H9 (cell line): ENCODE measurements at regions not wholly inside any gene's neighbourhood (a gene's known extent, or its start where the extent isn't known, plus 50 kb on each side); places are given as distances from the start of the nearest gene placed in this dataset.

ENCODE experiments used
- DNase-seq: peaks from one replicate; pipeline ENCODE4 v3.0.0-alpha.2; 2017
- H2AFZ ChIP-seq: one replicate; pipeline ENCODE4 v1.6.1; 2013; ENCODE audit warnings: mild to moderate bottlenecking, low read length, control low read depth, moderate library complexity
- H2AK5ac ChIP-seq: 2 replicates; pipeline ENCODE4 v1.6.1; 2013; ENCODE audit warnings: low read length, control low read depth, mixed read lengths; ENCODE audit not compliant: insufficient read length
- H2BK120ac ChIP-seq: one replicate; pipeline ENCODE4 v1.6.1; 2013; ENCODE audit warnings: low read depth, mild to moderate bottlenecking, low read length, control low read depth, inconsistent platforms; ENCODE audit not compliant: poor library complexity, severe bottlenecking
- H2BK12ac ChIP-seq: 2 replicates; pipeline ENCODE4 v1.6.1; 2013; ENCODE audit warnings: low read length, control low read depth, mixed read lengths, low read depth; ENCODE audit not compliant: insufficient read length
- H2BK15ac ChIP-seq: 2 replicates; pipeline ENCODE4 v1.6.1; 2013; ENCODE audit warnings: low read depth, low read length, control low read depth
- H2BK20ac ChIP-seq: one replicate; pipeline ENCODE4 v1.6.1; 2013; ENCODE audit warnings: low read depth, mild to moderate bottlenecking, low read length, control low read depth, inconsistent platforms; ENCODE audit not compliant: poor library complexity, severe bottlenecking
- H2BK5ac ChIP-seq: 2 replicates; pipeline ENCODE4 v1.6.1; 2013; ENCODE audit warnings: low read length, control low read depth, mixed read lengths; ENCODE audit not compliant: insufficient read length
- H3K14ac ChIP-seq: 2 replicates; pipeline ENCODE4 v1.6.1; 2013; ENCODE audit warnings: low read length, control low read depth; ENCODE audit not compliant: insufficient read depth
- H3K18ac ChIP-seq: 2 replicates; pipeline ENCODE4 v1.6.1; 2013; ENCODE audit warnings: low read depth, mild to moderate bottlenecking, mixed read lengths, low read length, control low read depth; ENCODE audit not compliant: insufficient read length
- H3K23ac ChIP-seq: 2 replicates; pipeline ENCODE4 v1.6.1; 2013; ENCODE audit warnings: low read length, control low read depth, mixed read lengths, low read depth; ENCODE audit not compliant: insufficient read length
- H3K23me2 ChIP-seq: 2 replicates; pipeline ENCODE4 v1.6.1; 2013; ENCODE audit warnings: low read depth, mild to moderate bottlenecking, mixed read lengths, low read length, control low read depth; ENCODE audit not compliant: insufficient read length, poor library complexity, severe bottlenecking
- H3K27ac ChIP-seq: 2 replicates; pipeline ENCODE4 v1.5.1; 2013; ENCODE audit warnings: low read length, control low read depth, mixed read lengths, low read depth; ENCODE audit not compliant: insufficient read length
- H3K27me3 ChIP-seq: 2 replicates; pipeline ENCODE4 v1.6.1; 2013; ENCODE audit warnings: low read length, control low read depth, inconsistent platforms; ENCODE audit not compliant: insufficient read depth
- H3K4ac ChIP-seq: 2 replicates; pipeline ENCODE4 v1.6.1; 2013; ENCODE audit warnings: low read depth, mild to moderate bottlenecking, control low read depth, inconsistent platforms, low read length, moderate library complexity
- H3K4me1 ChIP-seq: 2 replicates; pipeline ENCODE4 v1.6.1; 2013; ENCODE audit warnings: low read length, control low read depth, inconsistent platforms; ENCODE audit not compliant: insufficient read depth
- H3K4me2 ChIP-seq: 2 replicates; pipeline ENCODE4 v1.6.1; 2013; ENCODE audit warnings: low read length, control low read depth, mixed read lengths; ENCODE audit not compliant: insufficient read length, insufficient read depth
- H3K56ac ChIP-seq: 2 replicates; pipeline ENCODE4 v1.6.1; 2013; ENCODE audit warnings: low read depth, mild to moderate bottlenecking, mixed read lengths, low read length, control low read depth; ENCODE audit not compliant: insufficient read length
- H3K79me1 ChIP-seq: 2 replicates; pipeline ENCODE4 v1.6.1; 2013; ENCODE audit warnings: low read depth, mild to moderate bottlenecking, moderate library complexity, low read length, control low read depth, inconsistent platforms; ENCODE audit not compliant: insufficient read depth, poor library complexity, severe bottlenecking
- H3K79me2 ChIP-seq: 2 replicates; pipeline ENCODE4 v1.6.1; 2013; ENCODE audit warnings: low read length, control low read depth, inconsistent platforms; ENCODE audit not compliant: insufficient read depth
- H3K9ac ChIP-seq: 2 replicates; pipeline ENCODE4 v1.6.1; 2013; ENCODE audit warnings: low read length, control low read depth, mixed read lengths; ENCODE audit not compliant: insufficient read length; ENCODE audit errors: extremely low read depth
- H3K9me3 ChIP-seq: one replicate; pipeline ENCODE4 v1.6.1; 2013; ENCODE audit warnings: low read depth, low read length, inconsistent platforms; ENCODE audit not compliant: control insufficient read depth
- H3T11ph ChIP-seq: one replicate; pipeline ENCODE4 v1.6.1; 2013; ENCODE audit warnings: mild to moderate bottlenecking, low read length, control low read depth, inconsistent platforms
- H4K20me1 ChIP-seq: one replicate; pipeline ENCODE4 v1.6.1; 2013; ENCODE audit not compliant: control insufficient read depth, insufficient read length, insufficient read depth
- H4K5ac ChIP-seq: 2 replicates; pipeline ENCODE4 v1.6.1; 2013; ENCODE audit warnings: low read depth, mild to moderate bottlenecking, mixed read lengths, low read length, control low read depth; ENCODE audit not compliant: insufficient read length
- H4K8ac ChIP-seq: replicated peaks from 2 replicates; pipeline ENCODE4 v1.6.1; 2013; ENCODE audit warnings: low read length, control low read depth, mixed read lengths, low read depth; ENCODE audit not compliant: insufficient read length
- H4K91ac ChIP-seq: 2 replicates; pipeline ENCODE4 v1.6.1; 2013; ENCODE audit warnings: low read depth, mild to moderate bottlenecking, moderate library complexity, mixed read lengths, low read length, control low read depth; ENCODE audit not compliant: insufficient read length
- H3K27ac Mint-ChIP-seq, 3 experiments: 2 replicates in 2 of 3; 3 replicates in 1 of 3; pipeline ENCODE4 v1.8.0; 2020 to 2021; ENCODE audit warnings: mixed read lengths in 3 of 3, mild to moderate bottlenecking in 1 of 3, moderate library complexity in 1 of 3
- H3K27me3 Mint-ChIP-seq: 2 replicates; pipeline ENCODE4 v1.8.0; 2021; ENCODE audit warnings: low read depth, mild to moderate bottlenecking, moderate library complexity, mixed read lengths
- H3K36me3 Mint-ChIP-seq, 3 experiments: 2 replicates in 2 of 3; 3 replicates in 1 of 3; pipeline ENCODE4 v1.8.0; 2020 to 2021; ENCODE audit warnings: low read depth in 3 of 3, mixed read lengths in 3 of 3; ENCODE audit not compliant: insufficient read depth in 1 of 3
- H3K4me1 Mint-ChIP-seq, 2 experiments: 2 replicates each; pipeline ENCODE4 v1.8.0; 2020; ENCODE audit warnings: mixed read lengths in 2 of 2
- H3K4me3 Mint-ChIP-seq, 2 experiments: 2 replicates in 1 of 2; 3 replicates in 1 of 2; pipeline ENCODE4 v1.8.0; 2020 to 2021; ENCODE audit warnings: mild to moderate bottlenecking in 2 of 2, mixed read lengths in 2 of 2, moderate library complexity in 1 of 2
- H3K9me3 Mint-ChIP-seq, 2 experiments: 2 replicates in 1 of 2; 3 replicates in 1 of 2; pipeline ENCODE4 v1.8.0; 2020; ENCODE audit warnings: mild to moderate bottlenecking in 2 of 2, mixed read lengths in 2 of 2, moderate library complexity in 1 of 2
- WGBS: extraction: QIAGEN DNeasy Blood & Tissue Kit; methylation state at CpG from one replicate; pipeline ENCODE4 v1.1.7; 2013; ENCODE audit warnings: missing lambda C conversion rate, low lambda C conversion rate, mixed read lengths; ENCODE audit not compliant: insufficient read length; ENCODE audit errors: extremely low coverage; 5-methylcytosine and 5-hydroxymethylcytosine counted together
- TF ChIP-seq, protein P1 (sequence below): fragments of 200-600 bp; sonication (generic); conservative IDR thresholded peaks from 3 replicates; pipeline ENCODE4 v1.8.0; 2021; ENCODE audit warnings: antibody characterized with exemption, mild to moderate bottlenecking

DNA sequence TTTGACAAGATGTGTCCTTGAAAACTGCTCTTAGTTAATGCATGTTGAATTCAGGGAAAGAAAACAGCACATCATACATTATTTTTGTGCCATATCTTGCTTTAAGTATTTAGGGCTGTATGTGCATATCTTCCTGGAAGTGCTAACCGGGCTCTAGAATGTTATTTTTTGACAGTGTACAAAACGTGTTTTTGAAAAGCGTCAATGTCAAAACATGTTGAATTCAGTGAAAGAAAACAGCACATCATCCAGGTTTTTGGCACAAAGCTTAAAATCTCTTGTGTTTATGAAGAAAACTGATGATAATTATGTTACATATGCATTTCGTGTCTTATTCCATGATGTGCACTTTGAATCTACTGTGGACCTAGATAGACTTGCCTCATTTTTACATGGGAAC lies 82.7 kb downstream of the ASCL4 start:
- H2AK5ac ChIP-seq, result no peak overlapping the region
- no peaks in the 10 kb centered on the region for H3K4me1 ChIP-seq
- H3K23me2 ChIP-seq, result no peaks in the 10 kb centered on the region
- H3K27ac ChIP-seq, result no peak overlapping the region
- DNase-seq, result no peak
- H2BK20ac ChIP-seq, result no peak overlapping the region
- no CpG with 5 or more reads among the region's 4 CpGs for WGBS
- no peak overlapping the region for H2BK15ac ChIP-seq
- Mint-ChIP-seq H3K27me3 (peaks cover 50% of the 10 kb centered on the region), H3K36me3 (no peaks in the 10 kb centered on the region), H3K9me3 (no peaks in the 10 kb centered on the region), H3K4me3 (no peak overlapping the region), H3K27ac (no peak overlapping the region), H3K4me1 (peaks cover 10 to 11% of the 10 kb centered on the region in 2 experiments)
- no peaks in the 10 kb centered on the region for H3K79me2 ChIP-seq
- no peaks in the 10 kb centered on the region for H3K27me3 ChIP-seq
- H2BK12ac ChIP-seq, result no peak overlapping the region
- no peak overlapping the region for H3K56ac ChIP-seq
- H2BK5ac ChIP-seq, result no peak overlapping the region
- H3K4me2 ChIP-seq, result no peak overlapping the region
- no peak overlapping the region for H3K9ac ChIP-seq
- no peaks in the 10 kb centered on the region for H3K79me1 ChIP-seq
- no peak overlapping the region for H3K14ac ChIP-seq
- H3K9me3 ChIP-seq, result no peaks in the 10 kb centered on the region
- H3K18ac ChIP-seq, result no peak overlapping the region
- no peak overlapping the region for H3K4ac ChIP-seq
- TF ChIP-seq, protein P1, sequence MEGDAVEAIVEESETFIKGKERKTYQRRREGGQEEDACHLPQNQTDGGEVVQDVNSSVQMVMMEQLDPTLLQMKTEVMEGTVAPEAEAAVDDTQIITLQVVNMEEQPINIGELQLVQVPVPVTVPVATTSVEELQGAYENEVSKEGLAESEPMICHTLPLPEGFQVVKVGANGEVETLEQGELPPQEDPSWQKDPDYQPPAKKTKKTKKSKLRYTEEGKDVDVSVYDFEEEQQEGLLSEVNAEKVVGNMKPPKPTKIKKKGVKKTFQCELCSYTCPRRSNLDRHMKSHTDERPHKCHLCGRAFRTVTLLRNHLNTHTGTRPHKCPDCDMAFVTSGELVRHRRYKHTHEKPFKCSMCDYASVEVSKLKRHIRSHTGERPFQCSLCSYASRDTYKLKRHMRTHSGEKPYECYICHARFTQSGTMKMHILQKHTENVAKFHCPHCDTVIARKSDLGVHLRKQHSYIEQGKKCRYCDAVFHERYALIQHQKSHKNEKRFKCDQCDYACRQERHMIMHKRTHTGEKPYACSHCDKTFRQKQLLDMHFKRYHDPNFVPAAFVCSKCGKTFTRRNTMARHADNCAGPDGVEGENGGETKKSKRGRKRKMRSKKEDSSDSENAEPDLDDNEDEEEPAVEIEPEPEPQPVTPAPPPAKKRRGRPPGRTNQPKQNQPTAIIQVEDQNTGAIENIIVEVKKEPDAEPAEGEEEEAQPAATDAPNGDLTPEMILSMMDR, result no peak
- no peak overlapping the region for H2BK120ac ChIP-seq
- no peak overlapping the region for H4K8ac ChIP-seq
- H4K20me1 ChIP-seq, result no peaks in the 10 kb centered on the region
- no peak overlapping the region for H2AFZ ChIP-seq
- H3T11ph ChIP-seq, result no peak overlapping the region
- H3K23ac ChIP-seq, result no peak overlapping the region
- H4K91ac ChIP-seq, result no peak overlapping the region
- no peak overlapping the region for H4K5ac ChIP-seq
